Osteocyte (in vitro differentiated cells): ENCODE measurements at regions not wholly inside any gene's neighbourhood (a gene's known extent, or its start where the extent isn't known, plus 50 kb on each side); places are given as distances from the start of the nearest gene placed in this dataset.

Experiments
- DNase-seq: peaks from one replicate; pipeline ENCODE4 v3.0.0; 2021; ENCODE audit warnings: mixed read lengths; ENCODE audit not compliant: unreplicated experiment; ENCODE audit errors: extremely low spot score
- H3K27ac Mint-ChIP-seq: one replicate; pipeline ENCODE4 v1.8.0; 2021; ENCODE audit warnings: mild to moderate bottlenecking, mixed read lengths; ENCODE audit not compliant: unreplicated experiment
- H3K27me3 Mint-ChIP-seq: one replicate; pipeline ENCODE4 v1.8.0; 2021; ENCODE audit warnings: mixed read lengths; ENCODE audit not compliant: unreplicated experiment
- H3K36me3 Mint-ChIP-seq: one replicate; pipeline ENCODE4 v1.8.0; 2021; ENCODE audit warnings: mixed read lengths; ENCODE audit not compliant: unreplicated experiment
- H3K4me1 Mint-ChIP-seq: one replicate; pipeline ENCODE4 v1.8.0; 2021; ENCODE audit warnings: mixed read lengths; ENCODE audit not compliant: unreplicated experiment
- H3K4me3 Mint-ChIP-seq: one replicate; pipeline ENCODE4 v1.8.0; 2021; ENCODE audit warnings: mild to moderate bottlenecking, moderate library complexity, mixed read lengths; ENCODE audit not compliant: unreplicated experiment
- H3K9me3 Mint-ChIP-seq: one replicate; pipeline ENCODE4 v1.8.0; 2021; ENCODE audit warnings: mixed read lengths; ENCODE audit not compliant: unreplicated experiment
- CTCF ChIP-seq: fragments of 200-600 bp; sonication (generic); IDR thresholded peaks from 2 replicates; pipeline ENCODE4 v1.5.0; 2021; ENCODE audit warnings: antibody characterized with exemption, mild to moderate bottlenecking, moderate library complexity

- DNase-seq, result no peak
- H3K9me3 Mint-ChIP-seq, result no peaks in the 10 kb centered on the region
- H3K36me3 Mint-ChIP-seq, result no peaks in the 10 kb centered on the region
- no peaks in the 10 kb centered on the region for H3K27me3 Mint-ChIP-seq
- TF ChIP-seq CTCF, result no peak
- peaks cover 81% of the 10 kb centered on the region for H3K4me1 Mint-ChIP-seq
- H3K4me3 Mint-ChIP-seq, result no peak overlapping the region
- H3K27ac Mint-ChIP-seq, result peak overlapping the region; percentile 84
Measured at GRCh38 chr18:44592639-44593038, 88.0 kb upstream of the SETBP1 start.

DNA sequence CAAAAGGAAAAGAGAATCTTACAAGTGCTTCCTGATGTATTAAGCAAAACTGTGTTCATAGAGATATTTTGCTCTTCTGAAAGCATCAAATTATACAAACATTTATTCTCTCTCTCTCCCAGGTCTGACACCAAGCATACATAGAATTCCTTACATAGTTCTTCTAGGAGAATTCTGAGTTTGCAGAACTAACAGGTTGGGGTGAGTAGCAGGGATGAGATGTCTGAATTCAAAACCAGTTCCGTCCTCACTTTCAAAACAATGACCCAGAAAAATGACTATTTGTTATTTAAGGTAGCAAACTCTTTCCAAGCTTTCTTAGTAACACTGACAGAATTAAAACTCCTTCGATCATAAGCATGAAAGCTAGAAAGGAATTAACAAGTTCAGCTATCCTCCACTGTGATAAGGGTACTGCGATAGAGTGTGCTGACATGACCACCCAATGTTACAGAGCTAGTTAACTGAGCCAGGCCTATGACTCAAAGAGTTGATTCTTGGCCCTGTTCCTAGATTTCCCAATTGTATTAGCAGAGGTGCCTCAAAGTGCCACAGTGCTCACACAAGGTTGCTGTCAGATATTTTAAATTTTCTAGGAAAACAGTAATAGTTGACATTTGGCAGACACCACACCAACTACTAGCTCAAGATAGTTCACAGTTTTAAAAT lies 85.8 kb upstream of the SETBP1 start:
- Mint-ChIP-seq H3K4me1 (peaks cover 81% of the 10 kb centered on the region), H3K36me3 (no peaks in the 10 kb centered on the region), H3K27me3 (no peaks in the 10 kb centered on the region), H3K4me3 (no peak overlapping the region), H3K9me3 (no peaks in the 10 kb centered on the region), H3K27ac (peak overlapping the region; percentile 62)
- no peak for DNase-seq
- no peak for TF ChIP-seq CTCF

DNA sequence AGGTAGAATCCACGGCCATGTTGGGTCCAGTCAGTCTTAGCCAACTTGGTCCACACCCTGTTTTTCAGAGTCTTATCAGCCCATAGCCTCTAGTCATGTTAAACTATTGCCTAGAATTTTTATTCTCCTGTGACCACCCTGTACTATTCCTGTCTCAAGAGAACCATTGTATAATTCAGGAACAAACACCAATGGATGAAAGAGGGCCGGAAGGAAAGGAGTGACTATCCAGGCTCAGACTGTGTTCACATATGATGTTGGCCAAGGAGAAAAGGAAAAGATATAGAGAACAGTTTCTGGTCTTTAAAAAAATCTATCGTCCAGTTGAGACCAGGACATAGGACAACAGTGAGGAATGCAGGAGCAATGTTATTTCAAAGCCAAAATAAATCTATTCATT lies 82.9 kb upstream of the SETBP1 start:
- H3K27me3 Mint-ChIP-seq, result no peaks in the 10 kb centered on the region
- no peak for TF ChIP-seq CTCF
- H3K4me3 Mint-ChIP-seq, result no peak overlapping the region
- peaks cover 79% of the 10 kb centered on the region for H3K4me1 Mint-ChIP-seq
- H3K9me3 Mint-ChIP-seq, result peaks cover 9% of the 10 kb centered on the region
- no peak for DNase-seq
- H3K27ac Mint-ChIP-seq, result peak overlapping the region; percentile 68
- H3K36me3 Mint-ChIP-seq, result no peaks in the 10 kb centered on the region

DNA sequence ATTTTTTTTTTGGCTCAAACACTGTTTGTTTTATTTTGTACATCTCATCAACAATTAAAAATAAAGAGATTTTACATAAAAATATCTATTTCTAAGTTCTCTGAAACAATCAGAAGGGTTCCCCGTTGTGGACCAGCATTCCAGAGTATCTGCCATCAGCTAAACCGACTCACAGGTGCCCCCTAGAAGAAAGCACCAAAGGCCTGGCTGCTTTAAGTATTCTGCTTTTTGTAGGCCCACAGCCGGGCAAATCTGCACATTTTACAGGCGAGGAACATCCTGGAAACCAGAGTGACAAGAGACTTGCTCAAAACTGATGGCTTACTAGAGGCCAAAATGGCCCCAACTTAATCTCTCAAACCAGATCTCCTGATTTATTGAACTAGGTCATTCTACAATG lies 82.2 kb upstream of the SETBP1 start:
- Mint-ChIP-seq H3K4me3 (no peak overlapping the region), H3K27me3 (no peaks in the 10 kb centered on the region), H3K9me3 (peaks cover 9% of the 10 kb centered on the region), H3K27ac (no peak overlapping the region), H3K36me3 (no peaks in the 10 kb centered on the region), H3K4me1 (peaks cover 82% of the 10 kb centered on the region)
- TF ChIP-seq CTCF, result no peak
- DNase-seq, result no peak

GRCh38 chr18:44599412-44599811 lies 81.3 kb upstream of the SETBP1 start:
- Mint-ChIP-seq H3K4me1 (peaks cover 82% of the 10 kb centered on the region), H3K27me3 (no peaks in the 10 kb centered on the region), H3K27ac (no peak overlapping the region), H3K9me3 (peaks cover 9% of the 10 kb centered on the region), H3K4me3 (no peak overlapping the region), H3K36me3 (no peaks in the 10 kb centered on the region)
- DNase-seq, result no peak
- no peak for TF ChIP-seq CTCF
